Esophagus squamous epithelium (tissue), 5 donors: ENCODE measurements at regions not wholly inside any gene's neighbourhood (a gene's known extent, or its start where the extent isn't known, plus 50 kb on each side); places are given as distances from the start of the nearest gene placed in this dataset.

ENCODE experiments used
- DNase-seq: peaks from one replicate; lab custom pipeline; 2025; lab: John Stamatoyannopoulos, UW
- H3K27ac ChIP-seq, 4 donors: fragments of 200-600 bp; sonication (generic); one replicate each; pipeline ENCODE4 v1.5.1; 2016 to 2019; ENCODE audit warnings: mild to moderate bottlenecking in 1 of 4
- H3K27me3 ChIP-seq, 4 donors: fragments of 200-600 bp; sonication (generic); 1 replicate in 3 of 4; 2 replicates in 1 of 4; pipeline versions ENCODE4 v1.5.1 to v1.6.0; 2017 to 2021; ENCODE audit warnings: antibody characterized with exemption in 1 of 4
- H3K36me3 ChIP-seq, 3 donors: fragments of 200-600 bp; sonication (generic); one replicate each; pipeline ENCODE4 v1.5.1; 2016 to 2019
- H3K4me1 ChIP-seq, 3 donors: fragments of 200-600 bp; sonication (generic); one replicate each; pipeline ENCODE4 v1.5.1; 2017 to 2019
- H3K4me3 ChIP-seq, 4 donors: fragments of 200-600 bp; sonication (generic); 1 replicate in 3 of 4; 2 replicates in 1 of 4; pipeline ENCODE4 v1.5.1; 2016 to 2019; ENCODE audit warnings: mild to moderate bottlenecking in 2 of 4, moderate library complexity in 1 of 4
- H3K9me3 ChIP-seq, 3 donors: fragments of 200-600 bp; sonication (generic); one replicate each; pipeline ENCODE4 v1.5.1; 2016 to 2019
- POLR2A ChIP-seq, 4 donors: fragments of 450-650 bp; IDR thresholded peaks; one replicate each; pipeline ENCODE4 v1.6.1; 2017; ENCODE audit warnings: antibody characterized with exemption in 4 of 4, mild to moderate bottlenecking in 4 of 4, moderate library complexity in 3 of 4
- WGBS, 2 donors: methylation state at CpG; one replicate each; pipeline ENCODE4 v1.1.5; 2018; 5-methylcytosine and 5-hydroxymethylcytosine counted together
- intact Hi-C: fragments of 100-400 bp; cut with DNase I; formaldehyde crosslinking; loops from one replicate; pipeline ENCODE4 v1.15.0; 2022
- TF ChIP-seq, protein P1 (sequence below), 6 experiments: fragments of 450-650 bp in 4 of 6; fragments of 200-600 bp in 2 of 6; sonication (generic) in 2 of 6; IDR thresholded peaks; one replicate each; pipeline ENCODE4 v1.5.1; 2016 to 2019; ENCODE audit warnings: antibody characterized with exemption in 6 of 6, mild to moderate bottlenecking in 4 of 6, moderate library complexity in 4 of 6
- donor health status: DM: yes; HTN: yes; CAD: no.

DNA sequence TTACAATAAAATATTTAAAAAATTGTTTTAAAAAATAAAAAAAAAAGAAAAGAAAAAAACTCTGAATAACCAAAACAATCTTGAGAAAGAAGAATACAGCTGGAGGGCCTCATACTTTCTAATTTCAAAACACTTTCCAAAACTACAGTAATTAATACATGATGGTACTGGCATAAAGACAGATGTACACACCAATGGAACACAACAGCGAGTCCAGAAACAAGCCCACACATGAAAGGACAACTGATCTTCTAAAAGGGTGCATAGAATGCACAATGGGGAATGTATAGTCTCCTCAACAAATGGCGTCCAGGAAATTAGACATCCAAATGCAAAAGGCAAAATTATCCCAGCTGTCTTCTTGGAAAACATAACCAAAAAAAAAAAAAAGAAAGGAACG, 99.6 kb downstream of the LURAP1L start:
- Histone ChIP-seq H3K4me1 (peaks cover 0 to 16% (median 0%) of the 10 kb centered on the region in 3 donors), H3K36me3 (no peaks in the 10 kb centered on the region), H3K27ac (no peak overlapping the region), H3K27me3 (no peaks in the 10 kb centered on the region), H3K4me3 (no peak overlapping the region), H3K9me3 (no peaks in the 10 kb centered on the region)
- no peak for TF ChIP-seq POLR2A (IDR thresholded peaks at IDR 0.05)
- TF ChIP-seq, protein P1, sequence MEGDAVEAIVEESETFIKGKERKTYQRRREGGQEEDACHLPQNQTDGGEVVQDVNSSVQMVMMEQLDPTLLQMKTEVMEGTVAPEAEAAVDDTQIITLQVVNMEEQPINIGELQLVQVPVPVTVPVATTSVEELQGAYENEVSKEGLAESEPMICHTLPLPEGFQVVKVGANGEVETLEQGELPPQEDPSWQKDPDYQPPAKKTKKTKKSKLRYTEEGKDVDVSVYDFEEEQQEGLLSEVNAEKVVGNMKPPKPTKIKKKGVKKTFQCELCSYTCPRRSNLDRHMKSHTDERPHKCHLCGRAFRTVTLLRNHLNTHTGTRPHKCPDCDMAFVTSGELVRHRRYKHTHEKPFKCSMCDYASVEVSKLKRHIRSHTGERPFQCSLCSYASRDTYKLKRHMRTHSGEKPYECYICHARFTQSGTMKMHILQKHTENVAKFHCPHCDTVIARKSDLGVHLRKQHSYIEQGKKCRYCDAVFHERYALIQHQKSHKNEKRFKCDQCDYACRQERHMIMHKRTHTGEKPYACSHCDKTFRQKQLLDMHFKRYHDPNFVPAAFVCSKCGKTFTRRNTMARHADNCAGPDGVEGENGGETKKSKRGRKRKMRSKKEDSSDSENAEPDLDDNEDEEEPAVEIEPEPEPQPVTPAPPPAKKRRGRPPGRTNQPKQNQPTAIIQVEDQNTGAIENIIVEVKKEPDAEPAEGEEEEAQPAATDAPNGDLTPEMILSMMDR (IDR thresholded peaks at IDR 0.05) = no peak
- WGBS, 2 donors = 34 to 41% methylated on average over 3 of the region's 3 CpGs
- no peak for DNase-seq
- intact Hi-C loops = no loop called here

DNA sequence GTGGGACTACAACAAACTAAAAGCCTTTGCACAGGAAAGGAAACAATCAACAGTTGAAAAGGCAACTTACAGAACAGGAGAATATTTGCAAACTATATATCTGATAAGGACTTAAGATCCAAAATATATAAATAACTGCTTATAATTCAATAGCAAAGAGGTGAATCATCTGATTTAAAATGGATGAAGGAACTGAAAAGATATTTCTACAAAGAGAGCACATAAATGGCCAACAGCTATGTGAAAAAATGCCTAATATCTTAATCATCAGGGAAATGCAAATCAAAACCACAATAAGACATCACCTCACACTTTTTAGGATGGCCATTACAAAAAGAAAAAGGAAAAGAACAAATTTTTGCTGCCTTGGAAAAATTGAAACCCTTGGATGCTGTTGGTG, 100.4 kb downstream of the LURAP1L start:
- Histone ChIP-seq H3K27ac (no peak overlapping the region), H3K9me3 (no peaks in the 10 kb centered on the region), H3K36me3 (no peaks in the 10 kb centered on the region), H3K4me1 (peaks cover 0 to 18% (median 0%) of the 10 kb centered on the region in 3 donors), H3K27me3 (no peaks in the 10 kb centered on the region), H3K4me3 (no peak overlapping the region)
- DNase-seq = no peak
- intact Hi-C loops = no loop called here
- TF ChIP-seq, protein P1 (IDR thresholded peaks at IDR 0.05) = no peak
- no peak for TF ChIP-seq POLR2A (IDR thresholded peaks at IDR 0.05)

DNA sequence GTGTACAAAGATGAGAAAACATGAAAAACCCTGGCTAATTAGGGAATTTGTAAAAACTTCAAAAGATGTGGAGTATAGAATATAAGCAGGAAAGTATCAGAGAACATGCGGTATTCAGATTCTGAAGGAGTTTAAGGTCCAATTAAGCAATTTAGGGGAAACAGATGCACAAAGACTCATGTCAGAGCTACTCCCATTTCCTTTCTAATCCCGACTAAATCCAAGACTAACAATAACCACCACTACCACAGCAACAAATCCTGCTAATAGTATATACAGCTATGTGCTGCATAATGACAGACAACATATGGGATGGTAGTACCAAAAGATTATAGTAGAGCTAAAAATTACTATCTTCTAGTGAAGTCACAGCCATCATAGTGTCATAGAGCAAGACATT, 102.1 kb downstream of the LURAP1L start:
- no peak overlapping the region for H3K27ac ChIP-seq
- no peak for DNase-seq
- no peak for TF ChIP-seq POLR2A (IDR thresholded peaks at IDR 0.05)
- TF ChIP-seq, protein P1 (IDR thresholded peaks at IDR 0.05) = no peak
- peaks cover 0 to 30% (median 4%) of the 10 kb centered on the region in 3 donors for H3K4me1 ChIP-seq
- WGBS, 2 donors = 29 to 40% methylated on average over 2 of the region's 2 CpGs
- H3K36me3 ChIP-seq = no peaks in the 10 kb centered on the region
- H3K27me3 ChIP-seq = no peaks in the 10 kb centered on the region
- intact Hi-C loops = no loop called here
- no peak overlapping the region for H3K4me3 ChIP-seq
- no peaks in the 10 kb centered on the region for H3K9me3 ChIP-seq

DNA sequence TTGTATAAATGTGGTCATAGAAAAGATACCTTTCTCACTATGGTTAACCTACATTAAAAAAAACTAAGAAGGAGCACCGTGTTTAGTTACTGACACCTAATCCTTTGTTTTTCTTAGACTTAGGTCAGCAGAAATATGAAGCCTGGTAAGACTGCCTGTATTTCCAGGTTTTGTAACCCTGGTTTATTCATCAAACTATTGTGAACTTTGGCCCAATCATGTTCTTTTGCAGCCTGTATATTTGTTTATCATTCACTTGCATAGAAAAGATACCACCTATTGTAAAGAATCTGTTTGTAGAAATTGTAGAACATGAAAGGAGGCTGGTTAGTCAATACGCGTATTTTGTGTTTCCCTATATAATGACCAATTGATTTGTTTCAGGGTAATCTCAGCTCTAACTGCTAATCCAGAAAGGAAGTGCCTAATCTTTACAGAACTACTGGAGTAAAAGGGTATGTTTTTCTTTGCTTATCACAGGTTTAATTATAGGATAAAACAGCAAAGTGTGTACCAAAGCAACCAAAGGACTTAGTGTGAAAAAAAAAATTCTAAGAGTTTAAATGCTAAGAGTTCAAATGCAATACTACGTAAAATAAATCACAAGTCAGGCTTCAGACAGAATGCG, 103.6 kb downstream of the LURAP1L start:
- no peaks in the 10 kb centered on the region for H3K27me3 ChIP-seq
- peaks cover 0 to 40% (median 4%) of the 10 kb centered on the region in 3 donors for H3K4me1 ChIP-seq
- H3K36me3 ChIP-seq = no peaks in the 10 kb centered on the region
- WGBS, 2 donors = 35 to 38% methylated on average over 5 of the region's 5 CpGs
- no peak overlapping the region for H3K4me3 ChIP-seq
- TF ChIP-seq, protein P1 (IDR thresholded peaks at IDR 0.05) = no peak
- no peak for TF ChIP-seq POLR2A (IDR thresholded peaks at IDR 0.05)
- intact Hi-C loops = no loop called here
- no peak overlapping the region for H3K27ac ChIP-seq
- DNase-seq = no peak
- no peaks in the 10 kb centered on the region for H3K9me3 ChIP-seq

DNA sequence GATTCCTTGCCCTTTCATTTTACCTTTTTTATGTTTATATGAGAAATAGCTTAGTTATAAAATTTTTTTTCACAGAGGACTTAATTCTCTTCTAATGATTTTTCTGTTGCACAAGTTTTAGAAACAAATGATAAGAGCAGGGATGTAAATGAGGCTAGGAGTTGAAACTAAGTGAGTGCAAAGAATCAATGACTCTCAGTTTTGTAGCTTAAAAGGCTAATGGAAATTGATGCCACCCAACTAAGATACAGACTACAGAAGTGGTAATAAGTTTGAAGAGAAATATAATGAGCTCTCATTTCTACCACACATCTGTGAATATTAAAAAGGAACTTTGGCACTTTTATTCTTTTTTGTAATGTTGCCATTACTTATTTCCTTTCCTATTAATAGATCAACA, 105.1 kb downstream of the LURAP1L start:
- intact Hi-C loops = loop anchor here (10.0 kb wide), 1 partner anchor 155 kb away; no protein-coding TSS in a partner anchor
- H3K4me3 ChIP-seq = no peak overlapping the region
- H3K27ac ChIP-seq = no peak overlapping the region
- H3K27me3 ChIP-seq = no peaks in the 10 kb centered on the region
- H3K36me3 ChIP-seq = no peaks in the 10 kb centered on the region
- H3K9me3 ChIP-seq = no peaks in the 10 kb centered on the region
- no peak for DNase-seq
- peaks cover 0 to 30% (median 4%) of the 10 kb centered on the region in 3 donors for H3K4me1 ChIP-seq
- TF ChIP-seq, protein P1 (IDR thresholded peaks at IDR 0.05) = no peak
- no peak for TF ChIP-seq POLR2A (IDR thresholded peaks at IDR 0.05)
